Colonic mucosa (tissue), 4 donors: ENCODE measurements at regions not wholly inside any gene's neighbourhood (a gene's known extent, or its start where the extent isn't known, plus 50 kb on each side); places are given as distances from the start of the nearest gene placed in this dataset.

Source experiments
- DNase-seq: peaks from one replicate; pipeline ENCODE4 v3.0.0-alpha.2; 2020
- H3K27ac ChIP-seq: fragments of 200-600 bp; one replicate; pipeline ENCODE4 v1.8.0; 2021
- H3K27me3 ChIP-seq: fragments of 200-600 bp; one replicate; pipeline ENCODE4 v1.8.0; 2021
- H3K36me3 ChIP-seq: fragments of 200-600 bp; one replicate; pipeline ENCODE4 v1.8.0; 2021
- H3K4me1 ChIP-seq: fragments of 200-600 bp; one replicate; pipeline ENCODE4 v1.8.0; 2021; ENCODE audit warnings: mild to moderate bottlenecking
- H3K4me3 ChIP-seq: fragments of 200-600 bp; one replicate; pipeline ENCODE4 v1.8.0; 2021
- H3K9ac ChIP-seq, 2 donors: one replicate each; pipeline ENCODE4 v1.7.0; 2013; ENCODE audit warnings: control low read depth in 2 of 2, low read depth in 2 of 2, low read length in 2 of 2
- H3K9me3 ChIP-seq: fragments of 200-600 bp; one replicate; pipeline ENCODE4 v1.8.0; 2021
- intact Hi-C: fragments of 100-400 bp; cut with DNase I; formaldehyde crosslinking; loops from one replicate; pipeline ENCODE4 v1.14.1; 2022
- TF ChIP-seq, protein P1 (sequence below): fragments of 200-600 bp; IDR thresholded peaks from one replicate; pipeline ENCODE4 v1.8.0; 2022; ENCODE audit warnings: antibody characterized with exemption, mild to moderate bottlenecking
- donor health status: healthy.
- donor health status: DM: no; HTN: no; CAD: no.
- donor health status: DM: no; HTN: no; CAD: no.

DNA sequence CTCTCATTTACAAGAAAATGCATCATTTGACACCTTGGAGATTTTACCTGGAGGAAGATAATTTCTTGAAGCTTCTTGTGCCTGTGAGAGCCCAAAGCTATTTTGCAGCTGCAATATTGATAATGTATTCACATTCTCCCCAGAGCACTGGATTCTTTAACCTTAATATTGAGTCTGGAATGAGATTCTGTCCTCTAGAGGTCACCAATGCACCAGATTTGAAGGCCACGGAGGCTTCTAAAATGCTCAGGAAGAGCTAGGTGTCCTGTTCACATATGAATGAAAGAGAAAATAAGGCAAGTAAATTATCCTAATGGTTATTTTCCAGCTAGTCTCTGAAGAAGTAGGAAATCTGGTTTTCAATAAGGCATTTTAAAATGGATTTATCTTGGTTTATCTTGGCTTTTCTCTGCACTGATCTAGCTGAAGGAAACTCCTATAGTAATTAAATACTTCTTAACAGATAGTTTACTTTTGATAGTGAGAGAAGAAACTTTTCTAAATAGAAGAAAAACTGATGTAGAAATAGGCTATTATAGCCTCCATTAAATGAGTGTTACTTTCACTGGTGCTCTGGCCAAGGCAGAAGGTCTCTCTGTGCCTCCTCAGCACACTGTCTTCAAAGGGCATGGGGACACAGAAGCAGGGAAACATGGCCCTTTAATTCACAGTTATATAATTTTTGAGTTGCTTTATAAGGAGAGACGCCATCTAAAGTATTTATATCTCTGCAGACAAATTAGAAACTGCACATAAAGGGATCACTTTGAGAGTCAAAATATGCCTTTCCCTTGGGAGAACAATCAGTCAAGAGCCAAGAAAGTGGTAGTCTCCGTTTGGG lies 297.0 kb upstream of the ACTBL2 start:
- DNase-seq, result peak; percentile 36
- Histone ChIP-seq H3K27ac (no peak overlapping the region), H3K27me3 (no peaks in the 10 kb centered on the region), H3K4me1 (no peaks in the 10 kb centered on the region), H3K9ac (no peak overlapping the region), H3K4me3 (no peak overlapping the region), H3K36me3 (no peaks in the 10 kb centered on the region), H3K9me3 (no peaks in the 10 kb centered on the region)
- TF ChIP-seq, protein P1, sequence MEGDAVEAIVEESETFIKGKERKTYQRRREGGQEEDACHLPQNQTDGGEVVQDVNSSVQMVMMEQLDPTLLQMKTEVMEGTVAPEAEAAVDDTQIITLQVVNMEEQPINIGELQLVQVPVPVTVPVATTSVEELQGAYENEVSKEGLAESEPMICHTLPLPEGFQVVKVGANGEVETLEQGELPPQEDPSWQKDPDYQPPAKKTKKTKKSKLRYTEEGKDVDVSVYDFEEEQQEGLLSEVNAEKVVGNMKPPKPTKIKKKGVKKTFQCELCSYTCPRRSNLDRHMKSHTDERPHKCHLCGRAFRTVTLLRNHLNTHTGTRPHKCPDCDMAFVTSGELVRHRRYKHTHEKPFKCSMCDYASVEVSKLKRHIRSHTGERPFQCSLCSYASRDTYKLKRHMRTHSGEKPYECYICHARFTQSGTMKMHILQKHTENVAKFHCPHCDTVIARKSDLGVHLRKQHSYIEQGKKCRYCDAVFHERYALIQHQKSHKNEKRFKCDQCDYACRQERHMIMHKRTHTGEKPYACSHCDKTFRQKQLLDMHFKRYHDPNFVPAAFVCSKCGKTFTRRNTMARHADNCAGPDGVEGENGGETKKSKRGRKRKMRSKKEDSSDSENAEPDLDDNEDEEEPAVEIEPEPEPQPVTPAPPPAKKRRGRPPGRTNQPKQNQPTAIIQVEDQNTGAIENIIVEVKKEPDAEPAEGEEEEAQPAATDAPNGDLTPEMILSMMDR, result peak; percentile 62
- intact Hi-C loops, result loop anchor here (2.0 to 5.0 kb wide), 2 partner anchors 482 to 681 kb away; partner anchors contain the start of gene PLK2

- Histone ChIP-seq H3K36me3 (no peaks in the 10 kb centered on the region), H3K4me3 (no peak overlapping the region), H3K9ac (no peak overlapping the region), H3K4me1 (no peaks in the 10 kb centered on the region), H3K27ac (no peak overlapping the region), H3K27me3 (no peaks in the 10 kb centered on the region), H3K9me3 (no peaks in the 10 kb centered on the region)
- DNase-seq, result no peak
- intact Hi-C loops, result loop anchor here (5.0 kb wide), 1 partner anchor 481 kb away; no protein-coding TSS in a partner anchor
- TF ChIP-seq, protein P1, result no peak
Observed at GRCh38 chr5:57778501-57779091, 296.0 kb upstream of the ACTBL2 start.

- intact Hi-C loops, result loop anchor here (5.0 kb wide), 1 partner anchor 480 kb away; no protein-coding TSS in a partner anchor
Observed at GRCh38 chr5:57777174-57777581, 294.6 kb upstream of the ACTBL2 start.

DNA sequence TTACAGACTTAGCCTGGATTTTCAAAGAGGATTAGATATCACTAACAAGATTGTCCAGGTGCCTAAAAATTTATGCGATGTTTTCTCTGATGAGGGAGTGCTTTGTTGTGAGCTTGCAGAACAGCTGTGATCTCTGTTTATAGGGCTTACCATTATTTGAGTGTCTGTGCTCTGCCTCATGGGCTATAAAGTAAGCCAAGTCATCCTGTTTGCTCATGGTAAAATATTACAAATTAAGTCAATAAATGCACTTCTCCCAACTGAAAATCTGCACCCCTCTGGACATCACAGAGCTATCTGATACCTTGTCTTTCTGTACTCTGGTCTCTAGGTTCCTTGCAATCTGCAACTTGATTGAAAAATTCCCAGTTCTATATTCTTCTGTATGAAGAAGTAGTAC lies 293.4 kb upstream of the ACTBL2 start:
- Histone ChIP-seq H3K36me3 (no peaks in the 10 kb centered on the region), H3K9ac (no peak overlapping the region), H3K4me3 (no peak overlapping the region), H3K27me3 (no peaks in the 10 kb centered on the region), H3K9me3 (no peaks in the 10 kb centered on the region), H3K4me1 (no peaks in the 10 kb centered on the region), H3K27ac (no peak overlapping the region)
- TF ChIP-seq, protein P1, result no peak
- no peak for DNase-seq
- intact Hi-C loops, result loop anchor here (5.0 kb wide), 1 partner anchor 479 kb away; no protein-coding TSS in a partner anchor

More at GRCh38 chr5:57777174-57777581, 294.6 kb upstream of the ACTBL2 start:
- Histone ChIP-seq H3K4me3 (no peak overlapping the region), H3K36me3 (no peaks in the 10 kb centered on the region), H3K9ac (no peak overlapping the region), H3K27me3 (no peaks in the 10 kb centered on the region), H3K9me3 (no peaks in the 10 kb centered on the region), H3K27ac (no peak overlapping the region), H3K4me1 (no peaks in the 10 kb centered on the region)
- no peak for DNase-seq
- TF ChIP-seq, protein P1, result no peak

DNA sequence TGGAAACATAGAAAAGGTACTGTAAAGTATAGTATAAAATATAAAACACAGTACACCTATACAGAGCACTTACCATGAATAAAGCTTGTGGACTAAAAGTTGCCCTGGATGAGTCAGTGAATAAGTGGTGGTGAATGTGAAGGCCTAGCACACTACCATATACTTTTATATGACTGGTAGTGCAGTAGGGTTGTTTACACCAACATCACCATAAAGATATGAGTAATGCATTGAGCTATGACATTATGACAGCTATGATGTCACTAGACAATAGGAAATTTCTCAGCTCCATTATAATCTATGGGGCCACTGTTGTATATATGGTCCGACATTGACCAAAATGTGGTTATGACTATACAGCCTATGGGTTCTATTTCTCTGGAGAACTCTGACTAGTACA lies 291.8 kb upstream of the ACTBL2 start:
- H3K36me3 ChIP-seq, result no peaks in the 10 kb centered on the region
- H3K9ac ChIP-seq, result no peak overlapping the region
- H3K27ac ChIP-seq, result no peak overlapping the region
- DNase-seq, result no peak
- TF ChIP-seq, protein P1, result no peak
- H3K4me3 ChIP-seq, result no peak overlapping the region
- H3K27me3 ChIP-seq, result no peaks in the 10 kb centered on the region
- intact Hi-C loops, result no loop called here
- no peaks in the 10 kb centered on the region for H3K4me1 ChIP-seq
- no peaks in the 10 kb centered on the region for H3K9me3 ChIP-seq
